ENCODE measurements at regions not wholly inside any gene's neighbourhood (a gene's known extent, or its start where the extent isn't known, plus 50 kb on each side); places are given as distances from the start of the nearest gene placed in this dataset.

DNA sequence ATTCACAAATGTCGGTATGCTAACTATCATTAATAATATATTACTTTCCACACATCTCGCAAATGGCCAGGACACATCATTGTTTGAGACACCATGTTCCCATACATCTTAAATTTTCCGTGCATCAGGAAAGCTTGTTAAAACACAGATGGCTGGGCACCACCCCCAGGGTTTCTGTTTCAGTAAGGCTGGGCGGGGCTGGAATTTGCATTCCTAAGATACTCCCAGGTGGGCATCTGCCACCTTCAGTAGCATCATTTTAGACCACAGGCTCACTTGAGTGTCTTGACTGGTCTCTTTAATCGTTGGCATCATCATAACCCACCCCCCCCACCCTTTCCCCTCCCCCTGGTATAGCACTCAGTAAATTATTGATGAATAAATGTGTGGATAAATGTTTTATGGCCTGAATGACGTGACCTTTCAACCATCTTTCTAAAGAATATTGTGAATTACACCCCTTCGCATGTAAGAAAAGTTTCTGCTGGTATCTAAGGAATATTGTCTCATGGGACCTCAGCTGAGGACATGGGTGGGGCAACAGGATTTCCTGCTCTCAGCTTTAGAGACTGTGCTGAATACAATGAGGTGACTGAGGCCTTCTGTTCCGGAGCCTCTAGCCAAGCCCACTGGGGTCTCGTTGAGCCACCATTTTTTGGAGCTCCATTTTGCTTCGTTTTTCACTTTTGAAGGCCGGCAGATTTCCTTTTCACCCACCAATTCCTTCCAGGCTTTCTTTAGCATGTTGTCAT is 124.1 kb upstream of the NEDD9 start:
- DNase-seq: no peak

DNA sequence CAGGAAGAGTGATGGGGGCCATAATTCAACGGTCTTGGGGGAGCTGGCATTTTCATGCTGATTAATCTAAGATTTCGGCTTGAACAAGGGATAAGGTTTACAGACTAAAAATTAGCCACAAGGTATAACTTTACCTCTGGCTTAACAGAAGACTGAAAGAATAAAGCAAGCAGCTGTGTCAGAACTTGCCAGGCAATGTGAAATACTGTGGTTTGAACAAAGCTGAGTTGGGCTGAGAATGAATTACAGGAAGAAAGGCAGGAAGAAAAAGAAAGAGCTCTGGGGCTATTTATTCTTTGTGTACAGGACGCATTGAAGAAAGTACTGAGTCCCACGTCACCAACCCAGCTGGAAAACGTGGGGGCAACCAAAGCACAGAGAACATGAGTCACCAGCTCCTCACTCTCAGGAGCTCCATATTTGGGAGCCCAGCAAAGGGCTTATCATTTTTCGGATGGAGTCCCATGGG is 121.5 kb upstream of the NEDD9 start:
- DNase-seq: no peak

DNA sequence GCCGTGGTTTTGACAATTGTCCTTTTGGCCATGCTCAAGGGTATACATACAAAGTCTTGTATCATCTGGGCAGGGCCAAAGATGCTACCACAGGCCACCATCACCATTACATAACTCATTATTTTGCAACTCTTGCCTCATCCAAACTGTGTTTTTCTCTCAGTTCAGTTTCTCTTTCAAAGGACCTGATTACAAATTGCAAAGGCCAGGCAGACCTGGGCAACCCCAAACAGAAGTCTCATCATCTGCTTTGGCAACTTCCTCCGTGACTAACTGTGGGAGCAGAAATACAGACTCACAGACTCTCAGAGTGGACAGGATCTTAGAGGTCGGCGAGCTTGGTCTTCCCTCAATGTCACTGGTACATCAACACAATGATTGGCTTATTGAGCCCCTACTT is 117.8 kb upstream of the NEDD9 start:
- no peak for DNase-seq

DNA sequence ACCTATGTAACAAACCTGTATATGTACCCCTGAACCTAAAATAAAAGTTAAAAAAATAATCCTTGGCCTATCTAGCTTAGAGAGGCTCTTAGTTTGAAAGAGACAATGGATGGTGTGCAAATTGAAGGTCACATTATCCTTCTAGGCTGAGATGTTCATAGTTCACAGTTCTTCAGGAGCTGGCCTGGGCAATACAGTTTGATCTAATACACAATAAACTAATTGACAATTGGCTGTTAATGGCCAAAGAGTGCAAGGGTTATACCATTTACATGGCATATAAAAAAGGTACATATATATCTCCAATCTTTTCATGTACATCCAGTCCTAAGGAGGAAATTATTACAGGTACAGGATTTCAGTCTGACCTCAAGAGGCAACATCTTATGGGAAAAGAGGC is 117.4 kb upstream of the NEDD9 start:
- DNase-seq: no peak

DNA sequence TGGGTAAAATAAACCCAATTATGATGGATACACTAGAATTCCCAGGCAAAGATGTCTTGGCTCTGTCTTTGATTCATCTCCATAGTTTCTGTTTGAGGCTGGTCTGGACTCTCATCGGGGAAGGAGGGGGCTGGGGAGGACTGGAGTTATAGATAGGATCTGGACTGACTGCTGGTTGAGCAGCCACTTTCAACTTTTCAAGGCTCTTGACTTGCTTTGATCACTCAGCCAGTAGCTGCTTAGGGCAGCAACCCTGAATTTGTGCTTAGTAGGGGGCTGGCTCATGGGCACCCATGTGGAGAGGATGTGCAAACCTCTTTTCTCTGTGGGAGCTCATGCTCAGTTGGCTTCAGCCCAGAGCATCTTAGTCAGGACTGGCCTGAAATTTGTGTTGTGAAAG is 114.0 kb upstream of the NEDD9 start:
- DNase-seq: no peak

DNA sequence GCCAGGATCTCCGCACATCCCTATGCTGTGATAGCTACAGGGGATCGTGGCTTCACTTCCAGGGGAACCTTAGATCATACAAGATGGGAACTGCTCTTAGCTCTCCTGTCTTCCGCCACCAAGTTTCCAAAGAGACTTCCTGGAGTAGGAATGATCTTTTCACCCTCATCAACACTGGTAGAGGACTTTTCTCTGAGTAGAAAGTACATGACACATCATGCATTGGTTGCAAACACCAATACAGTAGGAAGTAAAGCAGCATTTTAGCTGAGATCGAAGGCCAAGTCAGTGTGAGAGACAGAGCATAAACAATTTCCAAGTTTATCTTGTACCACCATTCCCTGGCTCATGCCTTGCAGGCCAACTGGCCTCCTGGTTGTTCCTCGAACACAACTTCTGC is 113.1 kb upstream of the NEDD9 start:
- no peak for DNase-seq

DNA sequence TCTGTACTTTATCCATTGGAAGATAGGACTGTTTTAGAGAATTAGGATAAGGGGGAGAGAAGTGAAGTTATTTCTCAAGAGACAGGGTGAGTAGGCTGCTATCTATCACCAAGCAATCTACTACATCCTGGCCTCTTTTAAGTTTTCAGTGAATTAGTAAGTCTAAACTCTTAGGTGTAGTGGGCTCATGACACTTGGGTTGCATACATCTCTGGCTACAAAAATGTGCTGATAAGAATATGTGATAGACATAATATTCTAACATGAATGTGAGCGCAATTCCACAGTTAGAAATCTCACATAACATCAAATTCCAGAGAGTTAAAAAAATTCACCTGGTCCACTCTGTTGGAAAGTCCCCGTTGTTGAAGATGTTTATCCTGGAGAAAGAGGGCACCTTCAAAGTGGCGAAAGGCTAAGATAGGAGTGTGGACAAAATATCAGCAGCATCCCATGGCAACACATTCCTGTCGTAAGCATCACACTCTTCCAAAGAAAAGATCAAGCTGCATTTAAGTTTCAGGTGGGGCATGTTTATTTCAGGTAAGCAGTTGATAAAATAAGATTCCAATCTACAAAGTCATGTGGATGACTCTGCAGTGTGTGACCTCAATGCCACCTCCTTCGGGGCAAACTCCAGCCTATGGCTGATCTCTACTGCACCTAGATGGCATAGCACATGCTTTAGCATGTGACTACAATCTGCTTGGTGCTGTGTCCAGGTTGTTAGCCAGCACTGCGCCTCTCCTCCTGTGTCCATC is 111.7 kb upstream of the NEDD9 start:
- DNase-seq: no peak

DNA sequence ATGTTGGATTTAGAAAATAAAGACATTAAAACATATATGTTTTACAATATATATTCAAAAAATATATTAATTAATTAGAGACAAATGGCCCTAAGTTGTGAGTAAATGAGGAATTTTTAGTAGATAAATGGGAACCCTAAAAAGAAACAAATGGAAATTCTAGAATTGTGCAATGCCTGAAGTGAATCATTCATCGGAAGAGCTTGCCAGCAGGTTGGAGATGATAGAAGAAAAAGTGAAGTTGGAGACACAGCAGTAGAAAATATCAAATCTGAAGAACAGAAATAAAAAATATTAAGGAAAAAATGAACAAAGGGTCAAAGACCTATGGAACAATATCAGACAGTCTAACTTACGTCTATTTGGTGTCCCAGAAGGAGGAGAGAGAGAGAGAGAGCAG is 109.4 kb upstream of the NEDD9 start:
- DNase-seq: no peak

DNA sequence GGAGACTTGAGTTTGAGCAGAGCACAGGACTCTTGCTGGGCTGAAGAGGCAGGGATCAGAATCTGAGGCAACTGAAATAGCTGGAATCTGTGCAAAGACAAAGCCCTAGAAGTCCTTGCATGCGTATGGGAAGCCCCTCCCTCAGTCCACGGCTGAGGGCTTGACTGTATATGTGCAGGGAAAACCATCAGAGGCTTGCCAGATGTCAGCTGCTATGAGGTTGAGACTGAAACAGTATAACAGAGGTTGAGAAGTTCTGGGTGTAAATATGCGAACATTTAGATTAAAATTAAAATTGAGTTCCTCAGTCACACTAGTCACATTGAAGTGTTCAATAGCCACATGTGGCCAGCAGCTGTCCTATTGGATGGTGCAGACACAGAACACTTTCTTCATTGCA is 108.8 kb upstream of the NEDD9 start:
- DNase-seq: no peak

DNA sequence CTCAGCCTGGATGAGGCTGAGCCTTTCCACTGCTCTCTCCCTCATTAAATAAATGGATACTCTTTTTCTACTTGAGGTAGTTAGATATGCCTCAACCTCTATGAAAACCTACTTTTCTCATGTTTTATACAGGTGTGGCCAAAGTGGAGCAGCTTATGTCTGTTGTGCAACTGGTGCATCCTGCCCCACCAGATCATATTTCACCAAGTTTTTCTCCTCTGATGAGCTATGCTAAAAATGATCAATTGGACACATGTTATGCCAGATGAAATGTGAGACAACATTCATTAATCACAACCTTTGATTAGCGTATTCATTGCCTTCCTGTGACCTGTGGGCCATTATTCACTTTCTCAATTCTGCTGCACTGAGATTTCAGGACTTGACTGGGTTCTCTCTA is 106.9 kb upstream of the NEDD9 start:
- DNase-seq: no peak

DNA sequence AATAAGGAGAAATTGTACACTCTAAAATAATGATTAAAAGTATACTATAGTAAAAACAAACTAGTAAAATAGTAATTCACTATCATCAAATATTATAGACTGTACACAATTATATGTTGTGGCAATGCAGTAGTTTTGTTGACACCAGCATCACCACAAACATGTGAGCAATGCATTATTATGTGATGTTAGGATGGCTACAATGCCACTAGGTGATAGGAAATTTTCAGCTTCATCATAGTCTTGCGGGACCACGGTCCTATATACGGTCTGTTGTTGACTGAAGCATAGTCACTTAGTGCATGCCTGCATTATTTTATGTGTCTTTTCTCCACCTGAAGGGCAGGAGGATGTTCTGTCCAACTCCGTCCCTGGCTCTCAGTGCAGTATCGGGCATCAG is 104.8 kb upstream of the NEDD9 start:
- DNase-seq: no peak

DNA sequence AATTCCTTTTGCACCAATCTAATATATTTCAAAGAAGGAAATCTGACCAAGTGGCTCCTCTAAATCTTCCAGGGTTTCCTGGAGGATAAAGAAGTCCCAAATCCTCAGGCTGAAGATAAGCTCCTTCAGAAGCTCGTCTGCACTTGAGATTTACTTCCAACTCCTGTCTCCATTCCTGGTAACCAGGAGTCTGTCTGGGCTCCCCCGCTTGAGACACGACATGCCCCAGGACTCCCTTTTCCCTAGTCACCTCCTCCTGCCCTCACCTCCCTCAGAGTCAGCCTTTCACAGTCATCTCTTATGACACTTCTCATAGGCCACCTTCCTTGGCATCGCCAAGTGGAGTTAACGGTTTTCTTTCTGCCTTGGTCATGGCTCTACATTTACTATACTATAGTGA is 103.4 kb upstream of the NEDD9 start:
- no peak for DNase-seq

DNA sequence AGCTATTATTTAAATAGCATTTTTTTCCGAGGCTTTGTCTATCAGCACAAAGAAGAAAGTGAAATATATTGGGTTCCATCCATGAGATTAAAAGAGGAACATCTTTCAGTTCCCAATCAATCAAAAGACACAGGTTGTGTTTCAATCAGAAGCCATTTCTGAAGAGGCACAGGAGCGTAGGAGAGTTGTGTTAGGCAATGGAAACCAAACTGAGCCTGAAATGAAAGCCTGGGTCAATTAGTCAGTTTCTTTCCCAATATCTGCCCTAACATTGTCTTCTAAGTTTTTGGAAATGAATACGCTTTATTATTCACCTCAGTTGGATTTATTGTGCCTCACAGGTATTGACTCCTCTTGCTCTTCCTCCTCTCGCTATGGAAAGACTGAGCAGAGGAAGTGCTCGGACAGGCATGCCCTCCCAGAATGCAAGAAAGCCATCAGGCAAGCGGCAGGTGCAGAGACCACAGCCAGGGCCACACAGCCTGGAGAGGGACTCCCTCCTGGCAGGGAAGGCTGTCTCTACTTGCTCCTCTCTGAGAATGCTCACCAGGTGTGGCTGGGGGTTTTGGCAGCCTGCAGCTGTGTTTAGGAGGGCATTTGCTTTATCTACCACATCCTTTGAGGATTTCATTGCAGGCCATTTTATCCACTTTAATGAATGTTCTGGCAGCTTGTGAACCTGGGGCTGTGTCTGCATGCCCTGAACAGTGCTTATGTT is 100.8 kb upstream of the NEDD9 start:
- DNase-seq: no peak

DNA sequence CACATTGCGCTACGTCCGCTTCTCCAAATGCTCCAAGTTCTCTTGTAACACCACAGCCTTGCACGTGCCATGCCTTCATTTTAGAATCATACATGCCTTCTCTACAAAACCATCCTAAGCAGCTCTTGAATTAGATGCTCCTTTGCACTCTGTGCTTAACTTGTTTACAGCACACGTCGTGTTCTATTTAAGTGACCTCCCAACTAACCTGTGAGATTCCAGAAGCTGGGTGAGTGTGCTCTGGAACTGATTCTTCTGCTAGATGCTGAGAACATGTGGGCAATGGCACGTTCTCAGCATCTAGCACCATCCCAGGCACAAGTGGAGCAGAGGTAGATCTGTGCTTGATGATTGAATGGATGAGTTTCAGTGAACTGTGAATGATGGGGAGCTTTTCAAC is 100.0 kb upstream of the NEDD9 start:
- DNase-seq: no peak

DNA sequence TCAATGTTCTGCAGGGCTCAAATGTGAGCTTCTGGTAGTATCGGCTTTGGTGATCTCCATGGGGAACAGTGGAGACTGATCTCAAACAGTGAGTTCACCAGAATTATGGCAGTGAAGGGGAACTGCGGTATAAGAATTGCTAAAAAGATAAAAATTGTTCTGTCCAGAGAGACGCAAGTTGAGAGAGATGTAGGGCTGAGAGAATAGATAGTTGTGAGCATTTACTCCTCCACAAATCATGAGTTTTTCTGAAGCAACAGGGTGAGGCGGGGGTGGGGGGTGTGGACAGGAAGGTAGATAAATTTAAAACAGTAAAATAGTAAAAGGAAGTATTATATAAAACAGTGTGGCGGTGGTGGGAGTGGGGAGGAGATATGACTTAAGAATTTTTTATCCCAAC is 98.6 kb upstream of the NEDD9 start:
- no peak for DNase-seq

DNA sequence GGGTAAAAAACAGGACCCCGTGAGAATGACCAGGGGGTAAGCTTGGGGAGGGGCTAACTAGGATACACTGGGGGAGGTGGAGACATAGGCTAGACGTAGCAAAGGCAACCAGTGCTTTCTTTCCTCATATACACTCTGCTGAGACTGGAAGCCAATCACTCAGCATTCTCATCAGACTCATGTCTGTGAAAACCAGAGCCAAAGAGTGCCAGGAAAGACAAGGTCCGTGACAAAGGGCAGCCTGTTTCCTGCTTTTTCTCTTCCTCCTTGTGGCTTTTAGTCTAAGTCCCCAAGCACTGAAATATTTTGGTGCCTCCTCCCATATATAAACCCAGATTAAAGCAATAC is 97.9 kb upstream of the NEDD9 start:
- DNase-seq: no peak

DNA sequence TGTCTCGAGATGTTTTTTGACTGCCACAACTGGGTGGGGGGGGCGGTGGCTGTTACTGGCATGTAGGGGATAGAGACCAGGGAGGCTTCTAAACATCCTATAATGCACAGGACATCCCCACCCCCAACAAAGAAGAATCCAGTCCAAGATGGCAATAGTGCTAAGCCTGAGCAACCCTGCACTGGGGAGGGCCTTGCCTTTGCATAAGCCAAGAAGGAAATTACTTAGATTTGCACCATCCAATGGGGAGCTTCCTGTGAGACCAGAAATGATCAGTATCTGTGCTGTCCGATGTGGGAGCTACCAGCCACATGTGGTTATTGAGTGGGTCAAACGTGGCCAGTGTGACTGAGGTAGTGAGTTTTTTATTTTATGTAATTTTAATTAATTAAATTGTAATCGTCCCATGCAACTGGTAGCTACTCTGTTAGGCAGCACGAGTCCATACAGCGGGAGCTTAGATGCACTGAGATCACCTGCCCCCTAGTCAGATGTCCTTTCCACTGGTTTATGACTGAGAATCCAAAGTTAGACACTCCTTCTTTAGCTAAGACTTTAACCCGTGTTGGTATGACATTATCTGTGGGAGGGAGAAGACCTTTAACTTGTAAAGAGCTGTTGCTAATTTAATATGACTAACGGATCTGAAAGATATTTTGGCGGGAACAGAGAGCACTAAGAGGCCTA is 97.4 kb upstream of the NEDD9 start:
- DNase-seq: no peak

DNA sequence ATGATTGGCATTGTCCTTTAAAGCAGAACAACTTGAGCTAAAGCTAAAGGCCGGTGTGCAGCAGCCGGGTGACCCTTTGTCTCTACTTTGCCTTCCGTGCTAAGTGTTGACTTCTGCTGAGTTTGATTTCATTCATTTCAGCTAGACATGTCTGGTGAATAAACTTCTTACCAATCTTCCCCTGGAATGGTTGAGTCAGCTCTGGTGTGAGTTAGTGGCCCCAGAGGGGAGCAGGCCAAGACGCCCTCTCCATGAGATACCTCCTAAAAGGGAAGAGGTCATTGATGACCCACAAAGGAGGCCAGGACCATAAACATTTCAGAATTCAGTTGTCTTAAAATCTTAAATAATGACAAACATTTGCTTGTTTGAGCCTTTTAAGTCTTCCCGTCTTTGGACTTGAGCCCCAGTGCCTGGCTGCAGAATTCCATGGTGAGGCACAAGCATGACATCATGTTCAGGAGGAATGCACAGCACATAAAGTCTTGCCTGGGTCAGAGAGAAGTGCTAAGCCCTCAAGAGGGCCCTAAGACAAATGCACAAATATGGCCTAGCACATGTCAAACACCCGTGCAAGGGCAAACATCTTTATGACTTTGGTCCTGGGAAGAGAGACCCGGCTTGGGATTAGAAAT is 96.3 kb upstream of the NEDD9 start:
- no peak for DNase-seq

DNA sequence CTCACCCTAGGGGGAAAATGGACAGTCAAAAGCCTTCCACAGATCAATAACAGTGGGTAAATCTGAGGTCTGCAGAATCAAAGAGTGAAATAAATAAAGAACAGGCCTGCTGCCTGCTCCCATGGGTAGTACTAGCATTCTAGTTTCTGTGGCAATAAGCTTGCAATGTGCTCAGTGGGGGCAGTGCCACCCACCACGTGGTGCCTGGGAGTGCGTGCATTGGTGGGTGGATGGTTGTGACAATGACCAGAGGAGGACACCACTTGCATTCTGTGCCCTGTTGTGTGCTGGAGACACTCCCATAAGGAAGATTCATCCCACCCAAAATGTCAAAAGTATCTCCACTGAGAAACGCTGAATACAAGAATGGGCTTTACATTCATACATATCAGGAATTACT is 95.5 kb upstream of the NEDD9 start:
- no peak for DNase-seq

DNA sequence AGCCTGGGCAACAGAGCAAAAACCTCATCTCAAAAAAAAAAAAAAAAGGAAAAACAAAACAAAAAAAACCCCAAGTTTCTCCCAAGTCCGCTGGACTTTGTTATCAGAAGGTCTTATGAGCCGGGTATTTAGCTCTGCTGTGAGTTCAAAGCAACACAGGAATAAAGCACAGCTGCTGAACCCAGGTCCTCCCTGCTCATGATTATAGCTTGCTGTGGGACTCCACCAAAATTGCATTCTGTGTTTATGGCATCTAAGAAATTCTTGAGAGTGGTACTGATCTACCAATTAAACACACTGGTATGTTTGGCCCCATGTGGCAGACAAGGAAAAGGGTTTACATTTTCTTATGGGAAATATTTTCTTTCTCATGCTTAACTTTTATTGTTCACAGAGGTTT is 93.6 kb upstream of the NEDD9 start:
- DNase-seq: no peak

DNA sequence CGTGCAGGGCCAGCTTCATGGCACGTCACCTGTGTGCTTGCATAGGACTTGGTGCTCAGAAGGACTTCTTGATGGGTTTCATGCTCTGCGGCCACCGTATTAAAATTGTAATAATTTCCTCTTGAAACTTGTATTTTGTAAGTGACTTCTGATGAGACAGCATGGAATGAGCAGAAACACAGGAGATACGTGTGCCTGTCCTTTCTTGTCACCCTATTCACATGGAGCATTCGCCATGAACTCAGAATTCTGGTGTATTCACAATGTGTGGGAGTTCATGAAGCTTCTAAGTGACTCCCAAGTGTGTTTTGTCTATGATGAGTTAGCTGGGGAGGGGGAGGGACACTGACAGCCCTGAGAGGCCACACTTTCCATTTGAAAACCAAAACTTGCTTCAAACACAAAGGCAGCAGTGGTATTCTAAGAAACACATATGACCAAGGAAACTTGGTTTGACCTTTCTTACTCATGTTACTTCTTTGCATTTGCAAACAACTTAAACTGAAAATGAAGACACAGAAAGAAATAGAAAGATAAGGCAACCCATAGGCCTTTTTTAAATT is 92.1 kb upstream of the NEDD9 start:
- DNase-seq: no peak

DNA sequence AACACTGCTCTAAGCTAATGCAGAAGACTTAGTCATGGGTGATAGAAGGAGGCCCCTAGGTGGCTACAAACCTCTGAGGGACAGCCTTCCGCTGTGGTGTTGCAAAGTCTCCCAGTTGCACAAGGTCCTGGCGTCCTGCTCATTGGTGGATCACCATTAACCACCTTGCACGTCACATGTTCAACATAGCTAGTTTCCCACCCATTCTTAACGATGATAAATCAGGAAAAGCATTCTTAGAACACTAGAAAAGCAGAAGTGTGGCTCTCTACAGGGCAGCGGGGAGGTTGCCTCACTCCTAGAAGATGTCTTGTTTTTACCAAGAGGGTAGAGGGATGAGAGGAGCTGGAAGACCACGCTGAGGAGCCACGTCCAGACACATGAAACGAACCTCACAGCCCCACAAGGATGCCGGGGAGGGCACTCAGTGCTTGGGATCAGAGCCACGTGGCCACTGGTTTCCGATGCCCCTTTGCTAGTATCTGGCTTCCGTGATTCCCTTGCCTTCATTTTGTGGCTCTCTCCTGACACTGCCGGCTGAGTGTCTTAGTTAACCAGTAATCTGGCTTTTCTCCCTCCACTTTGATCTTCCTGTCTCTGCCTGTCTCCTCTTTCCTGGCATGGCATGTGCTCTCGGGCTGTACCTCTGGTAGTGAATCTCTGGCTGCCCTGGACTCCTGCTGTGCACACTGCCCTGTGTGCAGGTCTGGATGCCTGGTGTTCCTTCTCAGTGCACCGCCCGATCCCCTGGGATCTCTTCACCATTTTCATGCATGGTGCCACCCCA is 91.4 kb upstream of the NEDD9 start:
- DNase-seq: no peak

Data from DMS153 (cell line).